ENCODE measurements at regions not wholly inside any gene's neighbourhood (a gene's known extent, or its start where the extent isn't known, plus 50 kb on each side); places are given as distances from the start of the nearest gene placed in this dataset.

- Histone ChIP-seq H3K79me2 (ENCODE audit: insufficient read depth, low read length) (no peaks in the 10 kb centered on the region), H3K9me2 (ENCODE audit: low read depth, low read length) (no peaks in the 10 kb centered on the region), H3F3A (ENCODE audit: insufficient read depth, low read length) (no peaks in the 10 kb centered on the region), H3K4me3 (ENCODE audit: low read depth, low read length, poor library complexity, severe bottlenecking) (no peak overlapping the region), H3K4me2 (ENCODE audit: low read length) (no peak overlapping the region), H2AFZ (ENCODE audit: low read length) (no peak overlapping the region), H3K9ac (ENCODE audit: low read length) (no peak overlapping the region), H4K20me1 (ENCODE audit: insufficient read depth, low read length) (no peaks in the 10 kb centered on the region), H3K27me3 (ENCODE audit: insufficient read depth, low read length) (no peaks in the 10 kb centered on the region), H3K9me3 (ENCODE audit: low read length) (no peaks in the 10 kb centered on the region), H3K4me1 (ENCODE audit: insufficient read depth, low read length, severe bottlenecking) (no peaks in the 10 kb centered on the region), H3K36me3 (ENCODE audit: insufficient read depth, low read length) (no peaks in the 10 kb centered on the region), H3K27ac (ENCODE audit: low read depth, low read length, poor library complexity, severe bottlenecking) (no peak overlapping the region)
- TF ChIP-seq EZH2 (IDR thresholded peaks at IDR 0.05; ENCODE audit: borderline replicate concordance, low read length): no peak
- TF ChIP-seq, protein P1, sequence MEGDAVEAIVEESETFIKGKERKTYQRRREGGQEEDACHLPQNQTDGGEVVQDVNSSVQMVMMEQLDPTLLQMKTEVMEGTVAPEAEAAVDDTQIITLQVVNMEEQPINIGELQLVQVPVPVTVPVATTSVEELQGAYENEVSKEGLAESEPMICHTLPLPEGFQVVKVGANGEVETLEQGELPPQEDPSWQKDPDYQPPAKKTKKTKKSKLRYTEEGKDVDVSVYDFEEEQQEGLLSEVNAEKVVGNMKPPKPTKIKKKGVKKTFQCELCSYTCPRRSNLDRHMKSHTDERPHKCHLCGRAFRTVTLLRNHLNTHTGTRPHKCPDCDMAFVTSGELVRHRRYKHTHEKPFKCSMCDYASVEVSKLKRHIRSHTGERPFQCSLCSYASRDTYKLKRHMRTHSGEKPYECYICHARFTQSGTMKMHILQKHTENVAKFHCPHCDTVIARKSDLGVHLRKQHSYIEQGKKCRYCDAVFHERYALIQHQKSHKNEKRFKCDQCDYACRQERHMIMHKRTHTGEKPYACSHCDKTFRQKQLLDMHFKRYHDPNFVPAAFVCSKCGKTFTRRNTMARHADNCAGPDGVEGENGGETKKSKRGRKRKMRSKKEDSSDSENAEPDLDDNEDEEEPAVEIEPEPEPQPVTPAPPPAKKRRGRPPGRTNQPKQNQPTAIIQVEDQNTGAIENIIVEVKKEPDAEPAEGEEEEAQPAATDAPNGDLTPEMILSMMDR (IDR thresholded peaks at IDR 0.05; ENCODE audit: low read length): no peak
These were observed 296.1 kb upstream of the SLITRK6 start for GRCh38 chr13:86095351-86095750.

- no peak for TF ChIP-seq EZH2 (IDR thresholded peaks at IDR 0.05; ENCODE audit: borderline replicate concordance, low read length)
- TF ChIP-seq, protein P1 (IDR thresholded peaks at IDR 0.05; ENCODE audit: low read length): no peak
- Histone ChIP-seq H3K9me2 (ENCODE audit: low read depth, low read length) (no peaks in the 10 kb centered on the region), H3K27me3 (ENCODE audit: insufficient read depth, low read length) (no peaks in the 10 kb centered on the region), H3K79me2 (ENCODE audit: insufficient read depth, low read length) (no peaks in the 10 kb centered on the region), H3F3A (ENCODE audit: insufficient read depth, low read length) (no peaks in the 10 kb centered on the region), H3K36me3 (ENCODE audit: insufficient read depth, low read length) (no peaks in the 10 kb centered on the region), H3K27ac (ENCODE audit: low read depth, low read length, poor library complexity, severe bottlenecking) (no peak overlapping the region), H3K4me2 (ENCODE audit: low read length) (no peak overlapping the region), H2AFZ (ENCODE audit: low read length) (no peak overlapping the region), H3K9ac (ENCODE audit: low read length) (no peak overlapping the region), H3K9me3 (ENCODE audit: low read length) (no peaks in the 10 kb centered on the region), H4K20me1 (ENCODE audit: insufficient read depth, low read length) (no peaks in the 10 kb centered on the region), H3K4me1 (ENCODE audit: insufficient read depth, low read length, severe bottlenecking) (no peaks in the 10 kb centered on the region), H3K4me3 (ENCODE audit: low read depth, low read length, poor library complexity, severe bottlenecking) (no peak overlapping the region)
These were observed 291.0 kb upstream of the SLITRK6 start for GRCh38 chr13:86090181-86090580.

- TF ChIP-seq EZH2 (IDR thresholded peaks at IDR 0.05; ENCODE audit: borderline replicate concordance, low read length): no peak
- TF ChIP-seq, protein P1 (IDR thresholded peaks at IDR 0.05; ENCODE audit: low read length): no peak
- Histone ChIP-seq H3K36me3 (ENCODE audit: insufficient read depth, low read length) (no peaks in the 10 kb centered on the region), H3K27me3 (ENCODE audit: insufficient read depth, low read length) (no peaks in the 10 kb centered on the region), H3K4me2 (ENCODE audit: low read length) (no peak overlapping the region), H3K4me1 (ENCODE audit: insufficient read depth, low read length, severe bottlenecking) (no peaks in the 10 kb centered on the region), H3K9me3 (ENCODE audit: low read length) (no peaks in the 10 kb centered on the region), H3K79me2 (ENCODE audit: insufficient read depth, low read length) (no peaks in the 10 kb centered on the region), H3F3A (ENCODE audit: insufficient read depth, low read length) (no peaks in the 10 kb centered on the region), H3K27ac (ENCODE audit: low read depth, low read length, poor library complexity, severe bottlenecking) (no peak overlapping the region), H2AFZ (ENCODE audit: low read length) (no peak overlapping the region), H3K9me2 (ENCODE audit: low read depth, low read length) (no peaks in the 10 kb centered on the region), H3K9ac (ENCODE audit: low read length) (no peak overlapping the region), H3K4me3 (ENCODE audit: low read depth, low read length, poor library complexity, severe bottlenecking) (no peak overlapping the region), H4K20me1 (ENCODE audit: insufficient read depth, low read length) (no peaks in the 10 kb centered on the region)
These were observed 288.0 kb upstream of the SLITRK6 start for GRCh38 chr13:86087244-86087643.
